Testis (tissue), 2 donors: ENCODE measurements at regions not wholly inside any gene's neighbourhood (a gene's known extent, or its start where the extent isn't known, plus 50 kb on each side); places are given as distances from the start of the nearest gene placed in this dataset.

Source experiments
- DNase-seq: peaks from one replicate; pipeline ENCODE4 v3.0.0-alpha.2; 2019
- H3K27ac ChIP-seq, 2 donors: fragments of 200-600 bp; sonication (generic); one replicate each; pipeline ENCODE4 v1.5.1; 2019
- H3K27me3 ChIP-seq: fragments of 200-600 bp; sonication (generic); one replicate; pipeline ENCODE4 v1.5.1; 2019
- H3K36me3 ChIP-seq: fragments of 200-600 bp; sonication (generic); one replicate; pipeline ENCODE4 v1.5.1; 2017; ENCODE audit warnings: low read depth; ENCODE audit errors: missing control alignments
- H3K4me1 ChIP-seq: fragments of 200-600 bp; sonication (generic); one replicate; pipeline ENCODE4 v1.5.1; 2019
- H3K4me3 ChIP-seq, 2 donors: fragments of 200-600 bp; sonication (generic); one replicate each; pipeline ENCODE4 v1.5.1; 2017 to 2019
- H3K9me3 ChIP-seq: fragments of 200-600 bp; sonication (generic); one replicate; pipeline ENCODE4 v1.5.1; 2017
- CTCF ChIP-seq, 3 experiments: fragments of 450-650 bp in 2 of 3; fragments of 200-600 bp in 1 of 3; sonication (generic) in 1 of 3; IDR thresholded peaks; one replicate each; pipeline ENCODE4 v1.5.1; 2016 to 2019; ENCODE audit warnings: antibody characterized with exemption in 3 of 3, mild to moderate bottlenecking in 2 of 3, moderate library complexity in 1 of 3
- POLR2A ChIP-seq: fragments of 450-650 bp; IDR thresholded peaks from one replicate; pipeline ENCODE4 v1.6.1; 2017; ENCODE audit warnings: antibody characterized with exemption, mild to moderate bottlenecking, moderate library complexity
- WGBS, 2 donors: methylation state at CpG; one replicate each; pipeline ENCODE4 v1.1.5; 2018; 5-methylcytosine and 5-hydroxymethylcytosine counted together
- intact Hi-C: fragments of 100-400 bp; cut with DNase I; formaldehyde crosslinking; loops from one replicate; pipeline ENCODE4 v1.15.1; 2023; ENCODE audit warnings: low total_unique reads

- TF ChIP-seq CTCF (IDR thresholded peaks at IDR 0.05): no peak
- no peak for TF ChIP-seq POLR2A
- no peaks in the 10 kb centered on the region for H3K27me3 ChIP-seq
- 88 to 91% methylated on average over 1 of the region's 1 CpG for WGBS, 2 donors
- no peaks in the 10 kb centered on the region for H3K36me3 ChIP-seq
- no peak overlapping the region for H3K4me3 ChIP-seq
- no peak overlapping the region for H3K27ac ChIP-seq
- intact Hi-C loops: no loop called here
- no peaks in the 10 kb centered on the region for H3K4me1 ChIP-seq
- H3K9me3 ChIP-seq: no peaks in the 10 kb centered on the region
- DNase-seq: no peak
Observed at GRCh38 chr5:9865574-9865973, 235.4 kb upstream of the TAS2R1 start.

- H3K27me3 ChIP-seq: no peaks in the 10 kb centered on the region
- intact Hi-C loops: no loop called here
- no peaks in the 10 kb centered on the region for H3K4me1 ChIP-seq
- no peak overlapping the region for H3K27ac ChIP-seq
- H3K9me3 ChIP-seq: no peaks in the 10 kb centered on the region
- TF ChIP-seq CTCF (IDR thresholded peaks at IDR 0.05): no peak
- H3K36me3 ChIP-seq: no peaks in the 10 kb centered on the region
- DNase-seq: no peak
- no peak overlapping the region for H3K4me3 ChIP-seq
- 77 to 93% methylated on average over 3 of the region's 3 CpGs for WGBS, 2 donors
Observed at GRCh38 chr5:9864791-9865190, 234.6 kb upstream of the TAS2R1 start.

- Histone ChIP-seq H3K36me3 (no peaks in the 10 kb centered on the region), H3K4me3 (no peak overlapping the region), H3K9me3 (no peaks in the 10 kb centered on the region), H3K27me3 (no peaks in the 10 kb centered on the region), H3K27ac (no peak overlapping the region), H3K4me1 (no peaks in the 10 kb centered on the region)
- TF ChIP-seq POLR2A: no peak
- no peak for TF ChIP-seq CTCF (IDR thresholded peaks at IDR 0.05)
- WGBS, 2 donors: 88 to 91% methylated on average over 6 of the region's 6 CpGs
- DNase-seq: no peak
- intact Hi-C loops: no loop called here
Observed at GRCh38 chr5:9863486-9863885, 233.3 kb upstream of the TAS2R1 start.

- H3K27me3 ChIP-seq: no peaks in the 10 kb centered on the region
- no peak overlapping the region for H3K27ac ChIP-seq
- DNase-seq: no peak
- H3K4me1 ChIP-seq: no peaks in the 10 kb centered on the region
- H3K9me3 ChIP-seq: no peaks in the 10 kb centered on the region
- TF ChIP-seq POLR2A (no peak), CTCF (IDR thresholded peaks at IDR 0.05) (no peak)
- intact Hi-C loops: no loop called here
- no peak overlapping the region for H3K4me3 ChIP-seq
- 47 to 65% methylated on average over 8 of the region's 8 CpGs for WGBS, 2 donors
- H3K36me3 ChIP-seq: no peaks in the 10 kb centered on the region
Observed at GRCh38 chr5:9861666-9862256, 231.6 kb upstream of the TAS2R1 start.

GRCh38 chr5:9859808-9860207, 229.7 kb upstream of the TAS2R1 start:
- WGBS, 2 donors: 50 to 61% methylated on average over 1 of the region's 1 CpG
- Histone ChIP-seq H3K27ac (no peak overlapping the region), H3K9me3 (no peaks in the 10 kb centered on the region), H3K36me3 (no peaks in the 10 kb centered on the region), H3K27me3 (no peaks in the 10 kb centered on the region), H3K4me1 (no peaks in the 10 kb centered on the region), H3K4me3 (no peak overlapping the region)
- TF ChIP-seq CTCF (IDR thresholded peaks at IDR 0.05) (no peak), POLR2A (no peak)
- intact Hi-C loops: no loop called here
- DNase-seq: no peak
